HG03460 (cell line): ENCODE measurements at regions not wholly inside any gene's neighbourhood (a gene's known extent, or its start where the extent isn't known, plus 50 kb on each side); places are given as distances from the start of the nearest gene placed in this dataset.

Experiments used
- ATAC-seq: cut with Tn5 transposase; IDR thresholded peaks from one replicate; pipeline ENCODE4 v1.9.1; 2021; ENCODE audit not compliant: unreplicated experiment

- ATAC-seq = no peak
Observed at GRCh38 chr6:66751630-66752029, 1044.6 kb upstream of the EYS start.

DNA sequence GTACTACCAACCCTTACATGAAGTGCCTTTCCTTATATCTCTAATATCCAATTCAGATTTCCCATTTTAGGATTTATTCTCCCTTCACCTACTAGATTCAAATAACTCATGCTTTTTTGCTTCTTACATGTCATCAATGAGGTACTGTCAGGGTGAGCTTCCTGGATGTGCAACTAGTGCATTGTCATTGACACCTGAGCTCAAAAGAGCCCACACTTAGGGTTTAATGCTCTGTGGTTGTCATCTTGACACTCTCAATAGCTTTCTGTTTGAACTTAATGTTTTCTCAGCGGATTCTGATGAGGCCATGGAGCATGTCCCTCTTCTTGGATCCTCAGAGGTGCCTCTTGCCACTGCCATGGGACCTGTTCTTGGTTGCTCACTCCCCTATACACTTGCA, 1033.3 kb upstream of the EYS start:
- ATAC-seq = no peak

- no peak for ATAC-seq
Observed at GRCh38 chr6:66735106-66735890, 1028.3 kb upstream of the EYS start.

- ATAC-seq = no peak
Observed at GRCh38 chr6:66731310-66731709, 1024.3 kb upstream of the EYS start.

DNA sequence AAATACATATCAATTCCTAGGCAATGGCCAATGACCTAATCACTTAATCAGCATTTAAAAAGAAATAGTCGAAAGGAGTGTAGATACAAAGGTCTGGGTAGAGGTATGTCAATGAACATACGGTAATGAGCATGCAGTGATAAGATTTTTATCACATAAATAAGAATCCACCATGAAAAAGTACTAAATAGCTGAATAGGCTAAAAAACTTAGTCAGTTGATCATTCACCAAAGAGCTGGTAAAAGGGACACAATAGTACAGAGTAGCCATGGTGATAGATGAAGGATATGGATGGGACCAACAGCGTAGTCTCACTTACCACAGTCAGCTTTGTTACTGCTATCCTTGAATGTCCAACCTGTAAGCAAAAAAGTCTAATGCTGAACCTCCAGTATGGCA, 1018.6 kb upstream of the EYS start:
- ATAC-seq = no peak

DNA sequence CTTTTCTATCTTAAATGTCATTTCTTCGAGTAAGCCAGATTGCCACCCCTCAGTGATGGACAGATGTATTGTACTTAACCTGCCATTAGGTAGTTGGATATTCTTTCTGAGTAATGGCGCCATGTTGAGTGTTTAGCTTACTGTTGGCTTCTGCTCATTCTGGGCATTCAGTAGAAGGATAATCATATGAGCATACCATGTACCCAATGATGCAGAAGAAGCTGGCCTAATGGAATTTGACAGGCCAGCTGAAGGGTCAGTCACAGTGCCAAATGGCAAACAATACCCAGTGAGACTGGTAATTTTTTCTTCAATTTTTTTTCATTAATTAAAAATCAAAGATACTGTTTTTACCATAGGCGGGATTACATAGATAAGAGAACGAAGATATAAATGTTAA, 1010.8 kb upstream of the EYS start:
- no peak for ATAC-seq

DNA sequence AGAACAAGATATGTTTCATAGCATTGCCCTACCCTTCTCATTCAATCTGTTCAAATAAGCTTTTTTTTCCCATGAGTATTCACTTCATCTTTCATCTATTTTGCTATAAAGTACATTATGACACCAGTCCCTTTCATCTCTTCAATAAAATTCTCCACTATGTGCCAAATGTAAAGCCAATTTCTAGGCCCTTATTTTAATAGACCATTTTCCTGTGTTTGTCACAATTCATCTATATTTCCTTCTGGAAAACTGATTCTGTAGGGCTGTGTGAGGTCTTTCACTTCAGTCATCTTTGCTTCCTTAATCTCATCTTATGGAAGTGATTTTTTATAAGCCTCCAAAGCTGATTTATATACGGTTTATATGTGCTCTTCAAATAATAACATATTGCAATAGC, 992.4 kb upstream of the EYS start:
- no peak for ATAC-seq

GRCh38 chr6:66689608-66690007, 982.6 kb upstream of the EYS start:
- no peak for ATAC-seq

DNA sequence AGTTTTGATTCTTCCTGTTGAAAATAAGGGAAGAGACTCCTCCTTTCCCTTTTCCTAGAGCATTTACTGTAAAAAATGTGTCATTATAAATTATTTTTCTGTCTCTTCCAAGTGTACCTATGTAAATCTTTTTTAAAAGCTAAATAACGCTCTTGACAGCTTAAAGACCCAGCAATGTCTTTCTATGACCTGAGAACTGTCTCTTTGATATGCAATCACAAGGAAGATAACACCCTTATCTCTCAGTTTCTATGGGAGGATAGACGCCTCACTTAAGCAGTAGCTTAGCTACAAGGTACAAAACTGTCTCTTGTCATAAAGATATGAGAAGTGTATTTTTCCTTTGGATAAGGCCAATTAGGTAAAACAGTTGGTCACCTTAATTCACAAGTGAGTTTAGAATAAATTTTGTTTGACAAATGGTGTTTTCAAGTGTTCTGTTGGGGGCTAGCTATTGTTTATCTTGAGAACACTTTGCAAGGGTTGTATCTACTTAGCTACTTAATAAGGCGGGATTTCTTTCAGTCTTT, 980.6 kb upstream of the EYS start:
- no peak for ATAC-seq

DNA sequence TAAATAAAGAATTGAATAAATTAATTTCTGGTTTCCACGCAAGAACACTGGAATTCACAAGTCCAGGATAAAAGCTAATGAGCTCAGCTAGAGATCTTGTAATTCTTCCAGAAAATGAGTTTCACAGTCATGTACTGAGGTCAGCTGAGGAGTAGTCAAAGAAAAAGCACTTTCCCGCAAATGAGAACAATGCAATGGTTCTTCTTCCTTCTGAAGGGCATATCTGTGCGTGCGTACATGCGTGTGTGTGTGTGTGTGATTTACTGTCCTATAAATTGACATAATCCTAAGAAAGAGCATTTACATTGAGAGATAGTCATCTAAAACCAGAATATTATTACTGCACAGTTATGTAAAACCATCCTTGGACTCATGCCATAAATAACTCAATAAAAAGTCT, 968.9 kb upstream of the EYS start:
- no peak for ATAC-seq

- ATAC-seq = no peak
Observed at GRCh38 chr6:66664112-66664511, 957.1 kb upstream of the EYS start.

DNA sequence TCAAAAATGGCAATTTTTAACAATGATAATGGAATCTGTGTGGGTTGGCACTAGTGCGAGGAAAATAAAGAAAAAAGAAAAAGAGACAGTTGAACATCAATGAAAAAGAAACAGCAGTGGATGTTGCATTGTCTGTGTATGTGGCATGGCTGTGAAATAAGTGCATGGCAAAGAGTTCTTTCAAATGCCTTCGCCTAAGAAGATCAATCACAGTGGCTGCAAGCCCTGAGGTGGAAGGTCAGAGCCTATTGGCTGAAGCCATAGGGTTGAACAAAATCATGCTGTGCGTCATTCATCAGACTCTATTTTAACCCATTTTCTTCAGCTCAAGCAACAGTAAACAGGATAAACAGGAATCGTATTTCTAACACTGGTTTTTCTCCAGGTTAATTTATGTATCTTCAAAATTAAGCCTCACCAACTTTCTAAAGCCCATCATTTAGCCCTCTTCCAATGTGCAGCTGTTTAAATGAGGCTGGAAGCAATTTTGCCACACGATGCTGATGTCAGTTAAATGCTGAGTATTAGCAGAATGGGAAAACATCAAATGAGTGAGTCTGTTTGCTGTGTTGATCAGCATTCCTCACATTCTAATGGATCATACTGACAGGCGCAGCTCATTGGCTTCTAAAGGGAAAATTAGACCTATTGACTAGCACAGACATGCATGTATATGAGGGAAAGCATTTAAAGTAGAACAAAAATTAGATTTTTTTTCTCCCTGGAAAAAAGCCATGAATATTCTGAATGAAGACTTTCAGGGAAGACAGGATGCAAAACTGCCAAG, 955.9 kb upstream of the EYS start:
- no peak for ATAC-seq

DNA sequence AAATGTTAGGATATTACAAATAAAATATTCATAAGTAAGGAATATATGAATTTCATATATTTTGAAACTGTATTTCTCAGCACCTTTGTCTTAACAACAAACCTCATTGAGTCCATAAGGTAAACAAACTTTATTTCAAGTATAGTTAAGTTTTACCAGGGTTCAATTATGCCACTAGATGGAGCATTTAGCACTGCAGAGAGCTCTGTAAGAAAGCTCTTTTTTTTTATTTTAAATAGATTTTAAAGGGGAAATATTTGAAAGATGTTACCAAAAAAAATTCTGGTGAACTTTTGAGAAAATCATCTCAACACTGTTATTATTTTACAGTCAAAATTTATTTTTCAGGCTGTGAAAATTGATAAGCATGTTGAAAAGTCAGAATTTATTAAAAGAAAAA, 955.2 kb upstream of the EYS start:
- ATAC-seq = no peak

DNA sequence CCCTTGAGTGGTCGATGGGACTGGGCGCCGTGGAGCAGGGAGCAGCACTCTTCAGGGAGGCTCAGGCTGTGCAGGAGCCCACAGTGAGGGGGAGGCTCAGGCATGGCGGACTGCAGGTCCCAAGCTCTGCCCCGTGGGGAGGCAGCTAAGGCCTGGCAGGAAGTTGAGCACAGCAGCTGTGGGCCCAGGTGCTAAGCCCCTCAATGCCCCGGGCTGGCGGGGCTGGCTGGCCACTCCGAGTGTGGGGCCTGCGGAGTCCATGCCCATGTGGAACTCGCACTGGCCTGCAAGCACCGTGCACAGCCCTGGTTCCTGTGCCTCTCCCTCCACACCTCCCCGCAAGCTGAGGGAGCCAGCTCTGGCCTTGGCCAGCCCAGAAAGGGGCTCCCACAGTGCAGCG, 948.4 kb upstream of the EYS start:
- ATAC-seq = no peak

DNA sequence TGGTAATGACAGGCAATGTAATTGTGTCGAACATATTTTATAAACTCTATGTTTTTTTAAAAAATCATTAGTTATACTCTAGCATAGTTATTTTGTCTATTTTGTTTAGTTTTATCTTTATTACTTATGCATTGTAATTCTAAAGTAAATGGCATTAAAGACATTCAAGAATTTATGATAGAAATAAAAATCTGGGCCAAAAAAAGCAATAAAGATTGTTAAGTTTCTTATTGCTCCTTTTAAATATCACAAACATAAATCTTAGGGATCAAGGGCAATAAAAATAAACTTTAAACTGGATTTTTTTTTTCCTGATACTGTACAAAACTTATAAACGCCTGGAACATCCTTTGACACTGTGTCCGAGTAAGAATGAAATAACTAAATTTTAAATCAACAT, 931.5 kb upstream of the EYS start:
- ATAC-seq = no peak

GRCh38 chr6:66638099-66638498, 931.1 kb upstream of the EYS start:
- no peak for ATAC-seq

- ATAC-seq = no peak
Observed at GRCh38 chr6:66628917-66629316, 921.9 kb upstream of the EYS start.

- no peak for ATAC-seq
Observed at GRCh38 chr6:66623050-66623449, 916.0 kb upstream of the EYS start.

DNA sequence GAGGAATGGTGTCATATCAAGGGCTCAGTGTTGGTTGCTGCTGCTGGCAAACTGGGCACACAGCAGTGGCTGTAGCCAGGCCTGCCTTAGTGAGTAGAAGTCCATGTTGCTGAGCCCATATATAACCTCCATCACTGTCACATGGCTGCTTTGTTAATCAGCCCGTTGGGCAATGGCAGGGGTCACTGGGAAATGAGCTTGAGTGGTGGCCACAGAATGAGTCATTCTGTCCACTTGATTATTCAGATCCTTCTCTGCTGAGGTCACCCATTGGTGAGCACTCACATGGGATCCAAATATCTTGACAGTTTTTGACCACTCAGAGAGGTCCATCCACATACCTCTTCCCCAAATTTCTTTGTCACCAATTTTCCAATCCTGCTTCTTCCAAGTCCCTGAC, 898.9 kb upstream of the EYS start:
- ATAC-seq = no peak

- no peak for ATAC-seq
Observed at GRCh38 chr6:66605011-66605410, 898.0 kb upstream of the EYS start.

DNA sequence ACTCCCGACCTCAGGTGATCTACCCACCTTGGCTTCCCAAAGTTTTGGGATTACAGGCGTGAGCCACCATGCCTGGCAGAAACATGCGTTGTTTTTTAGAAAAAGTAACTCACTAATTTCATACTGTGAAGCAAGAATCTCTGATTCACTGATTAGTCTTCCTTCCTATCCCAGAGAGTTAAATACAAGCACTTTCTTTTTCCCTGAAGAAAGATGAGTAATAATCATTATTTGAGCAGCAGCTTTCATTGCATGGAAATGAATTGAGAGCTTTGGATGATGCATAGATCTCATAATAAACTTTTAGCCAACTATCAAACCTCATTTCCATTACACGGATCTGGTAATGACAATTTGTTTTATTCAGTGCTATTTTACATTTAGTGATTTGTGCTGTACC, 892.5 kb upstream of the EYS start:
- ATAC-seq = no peak

- ATAC-seq = no peak
Observed at GRCh38 chr6:66578362-66578761, 871.3 kb upstream of the EYS start.
